Cardiac muscle cell (in vitro differentiated cells and primary cell): ENCODE measurements at regions not wholly inside any gene's neighbourhood (a gene's known extent, or its start where the extent isn't known, plus 50 kb on each side); places are given as distances from the start of the nearest gene placed in this dataset.

ENCODE experiments used
- DNase-seq, 2 donors: peaks; one replicate each; pipeline versions ENCODE4 v3.0.0 to v3.0.0-alpha.2; 2010 to 2017; ENCODE audit warnings: low read depth in 1 of 2, low spot score in 1 of 2
- H3K27ac ChIP-seq: fragments of 200-600 bp; sonication (generic); 2 replicates; pipeline ENCODE4 v1.5.1; 2016
- H3K27me3 ChIP-seq: fragments of 200-600 bp; sonication (generic); 2 replicates; pipeline ENCODE4 v1.6.0; 2016; ENCODE audit warnings: control low read depth
- H3K36me3 ChIP-seq: fragments of 200-600 bp; sonication (generic); 2 replicates; pipeline ENCODE4 v1.5.1; 2016; ENCODE audit warnings: control low read depth
- H3K4me1 ChIP-seq: fragments of 200-600 bp; sonication (generic); 2 replicates; pipeline ENCODE4 v1.8.1; 2017; ENCODE audit warnings: low read depth, mild to moderate bottlenecking, mixed run types
- H3K4me3 ChIP-seq: fragments of 200-600 bp; sonication (generic); 2 replicates; pipeline ENCODE4 v1.5.1; 2016; ENCODE audit warnings: mild to moderate bottlenecking
- H3K9me3 ChIP-seq: fragments of 200-600 bp; sonication (generic); 2 replicates; pipeline ENCODE4 v1.5.1; 2017; ENCODE audit warnings: low read depth, mild to moderate bottlenecking, control low read depth
- CTCF ChIP-seq: IDR thresholded peaks from 2 replicates; pipeline ENCODE4 v1.5.1; 2012; ENCODE audit warnings: low read depth, mild to moderate bottlenecking, low read length

GRCh38 chr1:81545734-81546133 lies 255.0 kb upstream of the ADGRL2 start:
- no peaks in the 10 kb centered on the region for H3K9me3 ChIP-seq
- no peak for DNase-seq
- no peak for TF ChIP-seq CTCF
- H3K4me1 ChIP-seq: no peaks in the 10 kb centered on the region
- no peaks in the 10 kb centered on the region for H3K36me3 ChIP-seq
- no peak overlapping the region for H3K4me3 ChIP-seq
- H3K27me3 ChIP-seq: no peaks in the 10 kb centered on the region
- no peak overlapping the region for H3K27ac ChIP-seq

GRCh38 chr1:81543764-81544163 lies 257.0 kb upstream of the ADGRL2 start:
- H3K36me3 ChIP-seq: no peaks in the 10 kb centered on the region
- H3K27ac ChIP-seq: no peak overlapping the region
- no peak for TF ChIP-seq CTCF
- H3K9me3 ChIP-seq: no peaks in the 10 kb centered on the region
- no peak overlapping the region for H3K4me3 ChIP-seq
- H3K4me1 ChIP-seq: peaks cover 4% of the 10 kb centered on the region
- no peaks in the 10 kb centered on the region for H3K27me3 ChIP-seq
- no peak for DNase-seq

GRCh38 chr1:81542196-81542595 lies 258.5 kb upstream of the ADGRL2 start:
- no peaks in the 10 kb centered on the region for H3K36me3 ChIP-seq

GRCh38 chr1:81540216-81540615 lies 260.5 kb upstream of the ADGRL2 start:
- Histone ChIP-seq H3K27ac (no peak overlapping the region), H3K4me1 (peaks cover 8% of the 10 kb centered on the region), H3K27me3 (no peaks in the 10 kb centered on the region), H3K9me3 (no peaks in the 10 kb centered on the region), H3K36me3 (no peaks in the 10 kb centered on the region), H3K4me3 (no peak overlapping the region)
- no peak for DNase-seq
- TF ChIP-seq CTCF: no peak

More at GRCh38 chr1:81542196-81542595, 258.5 kb upstream of the ADGRL2 start:
- peaks cover 4% of the 10 kb centered on the region for H3K4me1 ChIP-seq
- DNase-seq: no peak
- H3K27ac ChIP-seq: no peak overlapping the region
- H3K4me3 ChIP-seq: no peak overlapping the region
- no peaks in the 10 kb centered on the region for H3K9me3 ChIP-seq
- TF ChIP-seq CTCF: no peak
- H3K27me3 ChIP-seq: no peaks in the 10 kb centered on the region

- DNase-seq: no peak
- no peaks in the 10 kb centered on the region for H3K27me3 ChIP-seq
- H3K4me1 ChIP-seq: no peaks in the 10 kb centered on the region
- no peak overlapping the region for H3K4me3 ChIP-seq
- no peaks in the 10 kb centered on the region for H3K9me3 ChIP-seq
- no peak for TF ChIP-seq CTCF
- no peaks in the 10 kb centered on the region for H3K36me3 ChIP-seq
- no peak overlapping the region for H3K27ac ChIP-seq
These were observed 271.7 kb upstream of the ADGRL2 start for GRCh38 chr1:81529014-81529413.

GRCh38 chr1:81525085-81525484 lies 275.6 kb upstream of the ADGRL2 start:
- no peaks in the 10 kb centered on the region for H3K9me3 ChIP-seq
- H3K4me1 ChIP-seq: no peaks in the 10 kb centered on the region
- no peak overlapping the region for H3K27ac ChIP-seq
- no peaks in the 10 kb centered on the region for H3K27me3 ChIP-seq
- DNase-seq: no peak
- no peak overlapping the region for H3K4me3 ChIP-seq
- no peak for TF ChIP-seq CTCF
- no peaks in the 10 kb centered on the region for H3K36me3 ChIP-seq
